ENCODE measurements at regions not wholly inside any gene's neighbourhood (a gene's known extent, or its start where the extent isn't known, plus 50 kb on each side); places are given as distances from the start of the nearest gene placed in this dataset.
A peak's percentile ranks its signal among the peaks of the same experiment; 100 is the strongest.

DNA sequence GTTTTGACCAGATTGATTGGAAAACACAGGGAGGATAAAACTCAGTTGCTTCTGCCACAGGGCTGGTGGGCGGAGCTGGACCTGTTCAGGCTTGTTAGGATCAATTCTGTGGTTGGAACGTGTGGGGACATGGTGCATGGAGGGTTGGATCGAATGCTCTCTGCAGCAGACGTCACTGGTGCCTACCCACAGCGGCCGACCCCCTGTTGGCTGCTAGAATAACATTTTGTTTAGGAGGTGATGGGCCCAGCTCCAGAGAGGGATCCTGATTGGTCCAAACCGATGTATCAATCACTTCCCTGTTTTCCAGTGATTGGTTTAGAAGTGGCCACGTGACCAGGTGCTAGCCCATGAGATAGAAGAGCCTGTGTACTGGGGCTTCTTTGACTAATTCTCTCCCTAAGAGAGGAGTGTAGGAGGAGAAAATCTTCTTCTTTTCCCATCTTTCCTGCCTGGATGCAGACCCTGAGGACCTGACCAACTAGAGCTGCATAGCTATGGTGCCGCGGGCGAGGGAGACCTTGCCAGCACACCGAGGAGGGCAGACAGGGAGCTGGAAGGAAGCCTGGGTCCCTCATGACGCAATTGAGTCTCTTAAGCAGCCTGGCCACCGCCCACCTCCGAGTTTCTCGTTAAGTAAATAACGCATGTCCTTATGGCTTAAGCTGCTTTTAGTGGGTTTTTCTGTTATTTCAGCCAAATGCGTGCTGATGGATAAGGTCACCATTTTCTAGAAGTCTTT, 163.5 kb downstream of the AACS start:
- no peak for DNase-seq

DNA sequence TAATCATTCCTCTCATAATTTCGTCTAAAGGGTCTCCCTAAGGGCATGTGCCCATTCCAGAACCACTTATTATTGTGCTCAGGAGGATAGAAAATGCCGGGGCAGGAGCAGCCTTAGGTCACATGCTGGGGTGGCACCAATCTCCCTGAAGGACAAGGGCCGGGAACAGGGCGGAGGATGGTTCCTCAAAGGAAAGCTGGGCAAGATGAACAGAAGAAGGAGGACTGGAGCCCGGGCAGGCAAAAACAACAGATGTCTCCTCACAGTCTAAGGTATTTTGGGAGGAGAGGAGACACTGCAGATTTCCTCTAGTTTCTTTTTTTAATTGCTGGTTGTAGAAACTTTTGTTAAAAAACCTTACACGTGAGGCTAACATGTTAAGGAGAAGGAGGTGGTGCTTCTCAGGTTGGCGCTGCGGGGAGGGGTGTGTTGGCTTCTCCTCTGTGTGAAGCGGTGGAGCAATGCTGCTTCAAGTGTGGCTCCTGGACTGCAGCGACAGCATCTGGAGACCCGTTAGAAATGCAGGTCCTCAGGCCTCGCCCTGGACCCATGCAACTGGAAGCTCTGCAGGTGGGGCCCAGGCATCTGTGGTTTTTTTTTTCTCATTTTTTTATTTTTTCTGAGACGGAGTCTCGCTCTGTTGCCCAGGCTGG, 164.8 kb downstream of the AACS start:
- no peak for DNase-seq

DNA sequence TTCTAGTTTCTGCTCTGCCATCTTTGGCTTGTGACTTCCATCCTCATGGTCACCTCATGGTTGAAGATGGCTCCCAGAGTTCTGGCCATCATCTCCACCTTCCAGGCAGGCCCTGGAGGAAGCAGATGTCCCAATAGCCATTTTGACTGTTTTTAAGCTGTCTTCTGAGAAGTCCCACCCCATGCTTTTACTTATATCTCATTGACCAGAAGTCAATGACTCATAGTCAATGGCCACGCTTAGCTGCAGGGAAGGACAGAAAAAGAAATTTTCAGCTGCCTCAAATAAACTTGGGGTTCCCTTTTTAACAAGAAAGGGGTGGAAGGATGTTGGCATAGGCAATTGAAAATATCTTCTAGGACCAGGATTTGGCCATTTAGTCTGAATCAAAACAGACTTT, 168.1 kb downstream of the AACS start:
- no peak for DNase-seq

DNA sequence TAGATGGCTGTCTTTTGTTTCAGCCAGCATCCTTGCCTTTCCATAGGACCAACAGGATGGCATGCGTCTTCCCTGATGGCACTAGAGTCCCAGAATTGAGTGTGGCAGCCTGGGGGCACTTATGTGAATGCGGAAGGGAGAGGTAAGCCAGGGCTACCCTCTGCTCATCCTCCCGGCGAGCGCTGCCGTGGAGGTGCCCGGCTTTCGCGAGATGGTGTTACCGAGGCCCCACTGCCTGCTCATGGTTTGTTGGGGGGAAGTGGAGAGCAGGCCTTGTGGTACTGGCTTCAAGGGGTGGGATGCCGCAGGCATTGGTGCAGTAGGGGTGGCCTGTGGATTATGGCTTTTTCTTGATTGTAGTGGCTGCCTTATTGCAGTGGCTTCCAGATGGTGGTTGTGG, 174.3 kb downstream of the AACS start:
- no peak for DNase-seq

DNA sequence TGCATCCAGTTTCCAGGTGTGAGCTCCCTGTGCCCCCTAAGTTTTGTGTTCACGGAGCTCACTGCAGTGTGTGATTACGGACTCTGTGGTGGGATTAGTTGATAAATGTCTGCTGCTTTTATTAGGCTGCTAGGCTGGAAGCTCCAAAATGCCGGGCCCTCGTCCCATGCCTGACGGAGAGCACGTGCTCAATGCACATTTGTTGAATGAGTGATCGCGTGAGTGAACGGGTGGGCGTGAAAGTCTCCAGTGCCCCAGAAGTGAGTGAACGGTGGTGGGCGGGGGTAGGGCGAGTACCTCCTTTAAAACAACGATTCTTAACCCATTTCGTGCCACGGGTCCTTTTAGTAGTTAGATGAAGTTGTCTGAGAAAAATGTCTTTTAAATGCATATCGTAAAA, 175.5 kb downstream of the AACS start:
- no peak for DNase-seq

DNA sequence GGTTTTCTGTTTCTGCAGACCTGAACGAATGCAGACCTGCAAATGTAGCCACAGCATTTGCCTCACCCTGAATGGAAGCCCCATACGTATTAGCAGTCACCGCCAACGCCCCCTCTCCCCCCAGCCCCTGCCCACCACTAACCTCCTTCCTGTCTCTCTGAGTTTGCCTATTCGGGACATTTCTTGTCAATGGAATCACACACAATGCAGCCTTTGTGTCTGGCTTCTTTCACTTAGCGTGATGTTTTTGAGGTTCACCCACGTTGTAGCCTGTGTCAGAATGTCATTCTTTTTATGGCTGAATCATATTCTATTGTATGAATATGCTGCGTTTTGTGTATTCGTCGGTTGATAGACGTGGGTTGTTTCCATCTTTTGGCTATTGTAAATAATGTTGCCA, 178.6 kb downstream of the AACS start:
- no peak for DNase-seq

DNA sequence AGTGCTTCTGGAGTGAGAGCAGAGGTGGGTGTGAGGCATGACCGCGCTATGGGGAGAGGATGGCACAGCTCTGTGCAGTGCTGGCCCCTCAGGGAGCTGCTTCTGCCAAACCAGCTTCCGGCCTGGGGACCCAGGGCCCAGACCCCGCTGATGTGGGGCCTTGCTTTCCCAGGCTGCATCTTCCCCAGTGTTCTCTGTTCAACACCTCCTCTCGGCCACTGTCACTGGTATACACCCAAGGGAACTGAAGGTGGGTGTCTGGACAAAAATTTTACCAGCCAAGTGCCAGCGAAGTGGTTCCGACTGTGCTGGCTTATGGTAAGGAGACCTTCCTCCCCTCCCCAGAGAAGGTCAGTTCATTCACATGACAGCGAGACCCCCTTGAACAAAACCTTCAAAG, 179.1 kb downstream of the AACS start:
- no peak for DNase-seq

DNA sequence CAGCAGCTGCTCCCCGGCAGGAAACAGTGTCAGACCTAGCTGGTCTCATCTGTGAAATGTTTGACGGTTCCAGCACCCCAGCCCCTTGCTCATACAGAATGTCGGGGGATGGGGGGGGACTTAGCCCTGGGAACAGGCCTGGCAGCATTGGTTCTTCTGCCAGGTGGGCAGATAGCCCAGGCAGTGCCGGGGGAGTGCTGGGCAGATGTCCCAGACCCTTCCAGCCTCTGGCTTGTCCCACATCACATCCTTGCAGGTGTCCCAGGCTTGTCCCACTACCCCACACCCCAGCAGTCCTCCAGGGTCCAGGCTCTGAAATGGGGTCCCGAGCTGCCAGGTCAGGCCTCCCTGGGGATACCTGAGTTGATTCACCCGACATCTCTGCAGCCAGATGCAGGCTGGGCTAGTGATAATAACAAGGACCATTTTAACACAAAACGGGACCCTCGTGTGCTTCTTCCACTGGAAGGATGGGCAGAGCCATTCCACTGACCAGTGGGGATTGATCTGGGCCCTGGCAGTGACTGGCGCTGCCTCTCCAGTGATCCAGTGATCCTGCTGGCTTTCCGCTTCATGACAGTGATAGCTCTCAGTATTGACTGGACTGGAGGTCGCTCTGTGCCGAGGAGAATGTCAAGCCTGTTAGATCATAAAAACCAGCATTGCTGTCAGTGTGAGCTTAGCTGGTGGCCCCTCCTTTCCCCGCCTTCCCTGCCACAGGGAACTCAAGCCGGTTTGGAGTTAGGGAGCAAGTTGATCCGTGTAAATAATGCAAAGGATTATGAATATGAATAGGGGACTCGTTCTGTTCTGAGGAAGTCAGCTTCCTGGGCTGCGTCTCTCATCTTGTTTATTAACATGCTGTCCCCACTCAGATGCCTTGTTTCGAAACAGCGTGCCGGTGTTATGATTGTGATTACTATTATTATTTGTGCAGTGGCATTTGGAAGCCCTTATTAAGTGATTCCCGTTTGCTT, 180.6 kb downstream of the AACS start:
- DNase-seq = no peak

DNA sequence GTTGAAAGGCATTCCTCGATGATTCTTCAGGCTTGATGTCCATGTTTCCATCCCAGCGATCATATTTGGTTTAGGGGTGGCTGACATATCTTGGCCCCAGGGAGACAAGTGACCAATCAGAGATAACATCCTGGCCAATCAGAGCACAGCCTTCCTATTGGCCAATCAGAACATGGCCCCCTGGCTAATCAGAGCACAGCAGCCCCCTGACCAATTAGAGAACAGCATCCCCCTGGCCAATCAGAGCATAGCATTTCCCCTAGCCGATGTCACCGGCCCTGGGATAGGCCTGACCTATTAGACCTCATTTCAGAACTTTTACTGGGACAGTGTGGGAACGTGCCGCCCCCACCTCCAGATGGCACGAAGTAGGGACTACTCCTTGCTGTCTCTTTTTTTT, 182.2 kb downstream of the AACS start:
- DNase-seq = no peak

DNA sequence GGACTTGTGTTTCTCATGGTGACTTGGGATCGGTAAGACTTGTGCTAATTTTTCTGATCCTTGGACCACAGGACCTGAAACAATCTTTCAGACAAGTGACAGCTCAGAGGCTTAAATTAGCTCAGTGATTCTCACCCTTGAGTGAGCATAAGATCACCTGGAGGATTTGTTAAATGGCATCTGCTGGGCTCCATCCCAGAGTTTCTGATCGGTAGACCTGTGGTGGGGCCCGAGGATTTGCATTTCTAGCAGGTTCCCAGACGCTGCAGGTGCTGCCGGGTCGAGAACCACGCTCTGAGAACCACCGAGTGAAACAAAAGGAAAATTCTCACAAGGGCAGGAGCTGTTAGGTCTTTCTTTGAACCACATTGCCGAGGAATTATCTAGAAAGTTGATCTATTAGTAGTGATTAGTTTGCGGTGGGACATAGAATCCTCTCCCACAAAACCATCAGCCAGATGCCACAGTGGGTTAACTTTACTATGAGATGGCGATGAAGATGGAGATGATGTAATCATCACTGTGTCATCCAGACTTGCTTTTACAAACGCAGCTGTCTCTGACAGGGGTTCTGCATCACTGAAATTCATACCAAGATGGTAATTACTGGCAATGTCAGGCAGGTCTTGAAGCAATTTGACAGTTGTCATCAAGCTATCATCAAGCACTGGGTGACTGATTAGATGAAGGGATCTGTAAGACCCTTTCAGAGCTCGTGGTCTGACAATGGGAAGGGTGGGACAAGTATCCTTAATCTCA, 184.0 kb downstream of the AACS start:
- no peak for DNase-seq

DNA sequence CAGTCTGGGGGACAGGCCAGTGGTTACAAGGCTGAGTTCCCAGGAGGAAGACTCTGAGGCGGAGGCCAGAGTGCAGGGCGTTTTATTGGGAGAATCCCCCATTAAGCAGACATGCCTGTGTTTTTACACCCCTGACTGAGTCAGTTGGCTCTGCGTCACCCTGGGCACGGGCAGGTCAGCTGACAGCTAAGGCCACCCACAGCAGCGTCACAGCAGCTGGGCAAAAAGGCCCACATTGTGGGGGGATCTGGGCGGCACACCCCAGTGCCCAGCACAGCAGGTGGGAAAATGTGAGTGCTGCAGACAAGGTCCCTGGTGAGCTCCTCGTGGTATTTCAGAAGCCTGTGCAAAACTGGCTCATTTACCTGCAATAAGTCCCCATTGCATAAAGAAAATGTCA, 184.7 kb downstream of the AACS start:
- DNase-seq = no peak

DNA sequence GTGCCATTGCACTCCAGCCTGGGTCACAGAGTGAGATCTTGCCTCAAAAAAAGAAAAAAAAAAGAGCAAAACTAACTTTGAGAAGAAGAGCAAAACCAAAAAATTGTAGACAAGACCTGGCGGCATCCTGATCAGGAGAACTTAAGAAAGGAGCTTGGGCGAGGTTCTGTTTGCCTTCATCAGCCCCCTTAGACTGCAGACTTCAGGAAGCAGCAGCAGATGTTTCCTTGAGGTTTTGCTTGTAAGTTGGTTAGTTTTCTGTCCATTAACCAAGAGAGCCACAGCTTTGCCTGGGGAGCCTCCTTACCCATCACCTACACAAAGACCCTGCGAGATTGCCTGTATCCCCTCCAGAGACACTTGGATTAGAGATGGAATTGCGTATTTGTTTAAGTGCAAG, 189.0 kb downstream of the AACS start:
- DNase-seq = no peak

DNA sequence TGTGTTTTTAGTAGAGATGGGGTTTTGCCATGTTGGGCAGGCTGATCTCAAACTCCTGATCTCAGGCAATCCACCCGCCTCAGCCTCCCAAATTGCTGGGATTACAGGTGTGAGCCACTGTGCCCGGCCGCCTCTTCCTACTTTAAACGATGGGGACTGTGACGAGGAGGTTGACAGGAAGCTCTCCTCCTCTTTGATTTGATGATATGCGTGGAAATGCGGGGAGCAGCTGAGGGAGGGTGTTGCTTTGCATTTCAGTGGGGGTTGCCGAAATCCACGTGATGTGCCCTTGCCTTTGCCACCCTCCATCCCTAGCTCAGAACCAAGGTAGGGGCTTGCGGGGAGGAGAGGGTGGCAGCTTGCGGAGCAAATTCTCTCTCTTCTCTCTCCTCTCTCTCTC, 189.6 kb downstream of the AACS start:
- DNase-seq = no peak

DNA sequence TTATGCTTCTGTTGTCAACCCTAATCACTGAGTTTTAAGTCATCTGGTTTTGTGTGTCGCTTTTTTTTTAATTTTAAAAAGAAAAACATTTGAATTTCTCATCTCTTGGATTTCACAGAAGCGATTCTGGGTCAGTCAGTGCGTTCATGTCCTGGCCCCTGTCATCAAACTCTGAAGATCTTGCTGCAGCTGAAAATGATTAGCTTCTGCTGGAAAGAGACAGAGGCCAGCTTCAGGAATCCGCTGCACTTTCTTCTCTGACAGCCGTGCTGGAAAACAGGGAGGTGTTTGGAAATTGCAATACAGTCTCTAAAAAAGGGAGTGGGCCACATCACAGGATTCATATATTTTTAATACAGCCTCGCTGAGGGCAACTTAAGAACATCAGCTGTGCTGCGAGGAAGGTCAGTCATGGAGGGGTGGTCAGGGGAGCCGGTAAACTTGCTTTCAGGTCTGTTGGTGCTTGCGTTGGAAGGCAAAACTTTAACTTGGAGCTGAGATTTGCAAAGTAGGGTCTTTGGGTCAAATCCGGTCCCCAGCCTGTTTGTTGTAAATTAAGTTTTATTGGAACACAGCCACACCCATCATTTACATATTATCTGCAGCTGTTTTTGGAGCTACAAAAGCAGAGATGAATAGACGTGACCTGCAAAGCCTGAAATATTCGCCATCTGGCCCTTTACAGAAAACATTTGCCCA, 190.8 kb downstream of the AACS start:
- DNase-seq = no peak

DNA sequence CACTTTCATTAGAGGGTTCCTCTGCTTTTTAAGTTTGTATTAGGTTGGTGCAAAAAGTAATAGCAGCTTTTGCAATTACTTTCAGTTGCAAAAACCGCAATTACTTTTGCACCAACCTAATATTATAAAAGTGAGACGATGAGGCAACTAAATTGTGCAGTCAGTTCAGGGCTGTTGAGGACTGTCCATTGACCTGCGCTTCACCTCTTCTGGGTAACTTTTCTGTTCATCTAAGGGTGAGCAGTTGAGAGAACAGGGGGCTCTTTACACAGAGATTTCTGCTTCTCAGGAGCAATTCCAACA, 191.3 kb downstream of the AACS start:
- no peak for DNase-seq

DNA sequence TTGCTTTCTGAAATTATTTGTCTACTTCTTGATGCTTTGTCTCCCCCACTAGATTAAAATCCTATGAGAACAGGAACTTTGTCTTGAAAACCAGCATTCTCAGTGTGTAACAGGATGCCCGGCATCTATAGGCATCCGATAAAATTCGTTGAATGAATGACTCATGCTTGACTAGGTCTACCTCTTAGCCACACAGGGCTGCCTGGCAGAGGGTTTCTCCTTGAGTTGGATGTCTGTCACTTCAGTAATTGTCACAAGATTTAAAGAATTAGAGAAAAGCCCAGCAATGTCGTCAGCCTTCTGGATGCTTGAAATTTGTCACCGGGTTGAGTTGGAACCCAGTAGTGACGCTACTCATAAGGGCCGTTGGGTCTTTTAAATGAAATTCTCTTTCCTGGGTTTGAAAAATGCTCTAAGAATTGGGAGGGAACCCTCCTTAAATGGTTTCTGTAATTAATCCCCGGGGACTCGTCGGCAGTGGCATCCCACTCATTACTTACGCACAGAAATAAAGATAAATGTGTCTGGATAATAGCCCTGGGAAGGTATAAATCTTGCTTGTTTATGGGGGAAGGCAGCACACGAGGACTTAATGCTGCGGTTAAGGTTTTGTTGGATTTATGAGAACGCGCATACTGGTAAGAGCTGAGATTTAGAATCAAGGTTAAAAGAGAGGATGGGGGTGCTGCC, 194.1 kb downstream of the AACS start:
- no peak for DNase-seq

DNA sequence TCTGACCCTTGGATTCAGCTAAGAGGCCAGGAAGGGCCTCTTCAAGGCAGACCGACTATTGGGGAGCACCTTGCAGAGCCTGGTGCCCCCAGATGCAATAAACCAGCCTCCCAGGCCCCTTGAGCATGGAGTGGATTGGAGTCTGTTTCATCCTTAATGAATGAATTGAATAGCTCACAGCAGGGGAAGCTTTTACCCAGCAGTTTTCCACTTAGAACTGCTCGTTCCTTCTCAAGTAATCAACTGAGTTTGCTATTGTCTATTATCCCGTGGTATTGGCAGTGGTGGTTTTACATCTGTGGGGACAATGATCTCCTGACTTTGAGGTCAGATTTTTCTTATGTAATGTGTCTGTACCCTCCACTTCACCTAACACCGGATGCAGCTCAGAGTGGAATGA, 197.6 kb downstream of the AACS start:
- DNase-seq = peak; percentile 7

DNA sequence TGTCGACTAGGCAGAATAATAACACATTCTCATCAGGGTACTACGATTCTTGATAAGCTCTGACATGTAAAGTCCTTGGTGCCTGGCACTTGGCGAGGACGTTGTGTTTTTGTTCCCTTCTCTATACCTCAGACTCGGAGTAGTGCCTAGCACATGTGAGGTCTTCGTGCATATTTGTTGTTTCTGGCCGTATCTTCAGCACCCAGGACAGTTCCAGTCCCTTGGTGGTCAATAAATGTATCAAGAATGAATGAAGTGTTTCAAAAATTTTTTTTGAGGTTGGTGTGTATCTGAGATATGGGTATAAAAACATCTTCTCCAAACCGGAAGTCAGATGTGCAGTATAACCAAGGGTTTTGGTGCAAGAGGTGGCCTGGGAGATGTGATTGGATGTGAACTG, 198.2 kb downstream of the AACS start:
- no peak for DNase-seq

DNA sequence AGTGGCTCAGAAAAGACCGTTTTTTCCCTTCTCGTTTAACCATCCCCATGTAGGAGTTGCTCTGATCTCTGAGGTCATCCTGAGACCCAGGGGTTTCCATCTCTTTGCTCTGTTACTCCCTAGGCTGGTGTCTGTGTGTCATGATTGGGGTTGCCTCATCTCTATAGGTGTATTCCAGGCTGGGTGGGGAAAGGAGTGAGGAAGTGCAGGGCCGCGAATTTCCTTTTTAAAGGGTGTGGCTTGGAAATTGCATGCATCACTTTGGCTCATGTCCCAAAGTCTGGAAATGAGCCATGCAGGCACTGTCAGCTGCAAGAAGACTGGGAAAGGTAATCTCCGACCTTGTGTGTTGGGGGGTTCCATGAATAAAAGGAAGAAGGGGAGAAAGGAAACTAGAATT, 201.9 kb downstream of the AACS start:
- DNase-seq = no peak

DNA sequence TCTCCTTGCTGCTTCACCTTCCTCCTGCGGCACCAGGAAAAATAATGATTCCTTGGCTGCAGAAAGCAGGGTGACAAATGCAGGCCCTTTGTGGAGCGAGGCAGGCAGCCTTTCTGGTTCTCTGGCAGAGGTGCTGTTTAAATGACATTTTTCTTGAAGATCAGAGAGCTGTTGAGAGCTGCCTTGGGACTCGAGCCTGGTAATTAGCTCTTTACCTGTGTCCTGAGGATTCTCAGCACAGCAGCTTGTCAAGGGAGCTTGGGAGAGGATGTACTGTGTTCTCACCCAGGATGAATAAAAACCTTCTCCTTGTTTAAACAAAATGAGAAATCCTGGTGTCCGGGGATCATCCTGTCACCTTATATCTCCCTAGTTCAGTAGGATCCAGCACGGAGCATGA, 204.0 kb downstream of the AACS start:
- no peak for DNase-seq

DNA sequence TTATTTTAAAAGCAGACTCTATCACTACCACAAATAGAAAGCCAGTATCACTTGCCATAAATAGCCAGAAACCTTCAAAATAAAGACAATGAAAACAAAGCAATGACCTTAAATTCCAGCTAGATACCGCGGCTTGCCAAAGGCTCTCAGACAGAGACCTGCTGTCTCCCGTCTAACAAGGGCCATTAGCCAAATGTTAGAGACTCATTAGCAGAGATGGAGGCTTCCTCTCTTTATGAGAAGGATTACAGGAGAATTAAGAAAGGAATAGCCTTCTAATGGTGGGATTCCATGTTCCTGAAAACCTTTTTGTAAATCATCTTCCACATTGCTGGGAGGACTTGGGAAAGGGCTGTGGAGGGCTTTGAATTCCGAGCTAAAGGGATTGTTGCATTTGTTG, 206.7 kb downstream of the AACS start:
- DNase-seq = no peak

DNA sequence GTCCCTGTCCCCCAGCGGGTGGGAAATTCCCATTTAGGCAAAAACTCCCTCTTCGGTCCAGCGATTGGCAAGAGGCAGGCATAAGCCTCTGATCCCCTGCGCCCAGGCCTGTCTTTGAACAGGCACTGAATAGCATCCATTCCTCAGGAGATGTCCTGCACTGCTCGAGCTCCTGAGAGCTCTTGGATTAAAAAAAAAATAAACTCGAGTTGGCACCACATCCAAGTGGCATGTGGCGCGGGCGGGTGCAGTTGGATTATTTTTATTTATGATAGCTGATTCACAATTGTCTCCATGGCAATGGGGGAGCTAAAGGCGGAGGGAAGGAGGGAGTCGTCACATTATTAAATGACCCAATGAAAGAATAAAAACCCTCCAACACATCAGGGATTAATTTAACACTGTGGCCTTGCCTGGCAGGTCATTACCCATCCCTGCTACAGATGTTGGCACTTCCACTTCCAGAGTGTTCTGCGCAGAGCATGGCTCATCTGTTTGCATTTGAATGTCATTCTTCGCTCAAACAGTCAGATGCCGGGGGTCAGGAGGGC, 207.2 kb downstream of the AACS start:
- no peak for DNase-seq

Data from NCI-H1092 treated with DMSO at 0.1 percent for 48 hours (cell line).